ENCODE measurements at regions not wholly inside any gene's neighbourhood (a gene's known extent, or its start where the extent isn't known, plus 50 kb on each side); places are given as distances from the start of the nearest gene placed in this dataset.

DNA sequence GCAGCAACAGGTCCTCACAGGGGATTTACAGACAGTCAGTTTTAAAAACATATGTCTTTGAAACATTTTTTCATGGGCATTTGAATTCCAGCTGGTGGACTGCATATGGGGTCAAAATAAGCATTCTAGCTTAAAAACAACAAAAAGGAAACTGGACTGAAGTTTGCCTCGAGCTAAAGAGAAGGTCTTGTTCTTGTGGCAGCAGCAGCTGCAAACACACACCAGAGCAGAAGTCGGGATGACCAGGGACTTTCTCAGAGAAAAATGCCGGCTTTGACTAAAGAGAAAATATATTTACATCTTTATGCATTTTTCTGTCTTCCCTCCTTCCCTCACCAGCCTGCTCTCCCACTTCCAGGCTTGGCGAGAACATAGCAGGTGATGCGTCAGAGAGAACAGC lies 361.4 kb downstream of the CXCL12 start:
- no peak for FAIRE-seq
- POLR2A ChIA-PET, result no interaction called here
- H3K4me2 ChIP-seq, result no peak overlapping the region
- no peaks in the 10 kb centered on the region for H3K9me3 ChIP-seq
- H3K27ac ChIP-seq, result no peak overlapping the region
- no peaks in the 10 kb centered on the region for H3K4me1 ChIP-seq
- CTCF ChIA-PET, result no interaction called here
- ATAC-seq, result no peak
- DNase-seq (ENCODE audit: low read depth in 1 of 2, low spot score in 1 of 2), result no peak
- 28% methylated on average over 5 of the region's 5 CpGs for WGBS (ENCODE audit: missing lambda C conversion rate)
- TF ChIP-seq EHMT2 (IDR thresholded peaks at IDR 0.05; ENCODE audit: low read depth), result no peak
- TF ChIP-seq FOXS1 (CRISPR knock-in tag; IDR thresholded peaks at IDR 0.05), result no peak
- TF ChIP-seq HDAC2 (IDR thresholded peaks at IDR 0.05), result no peak
- no peak for TF ChIP-seq RARB (CRISPR knock-in tag; IDR thresholded peaks at IDR 0.05)
- no peak for TF ChIP-seq NFE2L2 (conservative IDR thresholded peaks at IDR 0.05; ENCODE audit: low read length)
- TF ChIP-seq E2F6 (IDR thresholded peaks at IDR 0.05; ENCODE audit: borderline replicate concordance, low read depth), result no peak
- no peak for TF ChIP-seq NR3C1 (IDR thresholded peaks at IDR 0.05)
- no peak for TF ChIP-seq EHF (CRISPR knock-in tag; IDR thresholded peaks at IDR 0.05)
- TF ChIP-seq, protein P1, sequence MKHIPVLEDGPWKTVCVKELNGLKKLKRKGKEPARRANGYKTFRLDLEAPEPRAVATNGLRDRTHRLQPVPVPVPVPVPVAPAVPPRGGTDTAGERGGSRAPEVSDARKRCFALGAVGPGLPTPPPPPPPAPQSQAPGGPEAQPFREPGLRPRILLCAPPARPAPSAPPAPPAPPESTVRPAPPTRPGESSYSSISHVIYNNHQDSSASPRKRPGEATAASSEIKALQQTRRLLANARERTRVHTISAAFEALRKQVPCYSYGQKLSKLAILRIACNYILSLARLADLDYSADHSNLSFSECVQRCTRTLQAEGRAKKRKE (CRISPR knock-in tag; IDR thresholded peaks at IDR 0.05; ENCODE audit: low read depth), result no peak
- no peak for TF ChIP-seq REST (IDR thresholded peaks at IDR 0.05)
- no peak for TF ChIP-seq POLR2A (IDR thresholded peaks at IDR 0.05; ENCODE audit: low read length)
- TF ChIP-seq ELK1 (IDR thresholded peaks at IDR 0.05; ENCODE audit: low read depth, low read length), result no peak
- no peak for TF ChIP-seq MAZ (IDR thresholded peaks at IDR 0.05; ENCODE audit: borderline replicate concordance, low read depth, low read length)
- no peak for TF ChIP-seq ESRRA (IDR thresholded peaks at IDR 0.05; ENCODE audit: borderline replicate concordance, low read length)
- no peak overlapping the region for H3K4me3 ChIP-seq

DNA sequence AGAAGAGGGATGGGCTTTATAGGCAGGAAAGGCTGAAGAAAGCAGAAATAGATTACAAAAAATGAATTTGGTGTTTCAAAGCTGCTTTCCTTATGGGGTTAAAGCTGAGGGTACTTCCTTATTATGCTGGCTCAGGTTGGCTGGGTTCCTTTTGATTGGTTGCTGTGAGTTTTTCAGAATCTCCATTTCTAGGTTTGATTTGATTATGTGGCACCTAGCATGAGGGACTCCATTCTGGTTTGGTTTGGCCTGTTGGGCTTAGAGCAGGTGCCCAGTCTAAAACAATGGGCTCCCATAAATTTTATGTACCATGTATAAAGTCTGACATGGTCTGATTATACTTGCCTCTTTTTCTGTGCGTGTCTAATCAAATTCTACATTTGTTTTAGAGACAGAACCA lies 362.7 kb downstream of the CXCL12 start:
- Histone ChIP-seq H3K9me3 (no peaks in the 10 kb centered on the region), H3K4me2 (no peak overlapping the region), H3K4me3 (no peak overlapping the region), H3K4me1 (no peaks in the 10 kb centered on the region), H3K27ac (no peak overlapping the region)
- FAIRE-seq (no peak), DNase-seq (ENCODE audit: low read depth in 1 of 2, low spot score in 1 of 2) (no peak), ATAC-seq (no peak)
- POLR2A ChIA-PET, result no interaction called here
- 0% methylated on average over 1 of the region's 1 CpG for WGBS (ENCODE audit: missing lambda C conversion rate)
- CTCF ChIA-PET, result no interaction called here
- TF ChIP-seq MAFK (IDR thresholded peaks at IDR 0.05; ENCODE audit: partially characterized antibody) (no peak), FOSL2 (IDR thresholded peaks at IDR 0.05) (no peak), FOSL2 (CRISPR knock-in tag; IDR thresholded peaks at IDR 0.05) (no peak), GATA3 (IDR thresholded peaks at IDR 0.05; ENCODE audit: borderline replicate concordance) (no peak), HEYL (CRISPR knock-in tag; IDR thresholded peaks at IDR 0.05) (no peak), FOXS1 (CRISPR knock-in tag; IDR thresholded peaks at IDR 0.05) (no peak), EHF (CRISPR knock-in tag; IDR thresholded peaks at IDR 0.05) (no peak)
